B cell (primary cell): ENCODE measurements at regions not wholly inside any gene's neighbourhood (a gene's known extent, or its start where the extent isn't known, plus 50 kb on each side); places are given as distances from the start of the nearest gene placed in this dataset.
"Not testable (repeated sequence)": the region's sequence is repeated elsewhere in the genome, so short reads cannot be mapped to it uniquely, and the experiment has no call there.

ENCODE experiments used
- ATAC-seq: fragments of 200-7000 bp; cut with Tn5 transposase; one replicate; pipeline ENCODE4 v1.10.0; 2021; ENCODE audit warnings: low read depth, mild to moderate bottlenecking, moderate number of reproducible peaks, moderate library complexity
- CTCF ChIA-PET: fragments of 350-600 bp; sonication (Branson Sonifier 250); formaldehyde crosslinking; loops from one replicate; lab custom pipeline; 2021; ENCODE audit warnings: antibody characterized with exemption, inconsistent platforms; lab: Charles Lee
- POLR2A ChIA-PET: fragments of 350-600 bp; sonication (Branson Sonifier 250); formaldehyde crosslinking; loops from one replicate; lab custom pipeline; 2021; ENCODE audit warnings: antibody characterized with exemption; lab: Charles Lee
- DNase-seq: peaks from one replicate; pipeline ENCODE4 v3.0.0; 2013
- H2AFZ ChIP-seq: 2 replicates; pipeline ENCODE4 v1.6.1; 2012; ENCODE audit warnings: mild to moderate bottlenecking, low read depth, low read length; ENCODE audit not compliant: insufficient read depth, poor library complexity, severe bottlenecking
- H3K27ac ChIP-seq, 2 donors: 1 replicate in 1 of 2; 2 replicates in 1 of 2; pipeline ENCODE4 v1.5.1; 2012 to 2013; ENCODE audit warnings: low read length in 2 of 2, mild to moderate bottlenecking in 2 of 2, moderate library complexity in 1 of 2
- H3K27me3 ChIP-seq, 4 experiments: fragments of 200-600 bp in 1 of 4; sonication (generic) in 1 of 4; replicated peaks in 1 of 4; 1 replicate in 2 of 4; 2 replicates in 2 of 4; pipeline versions ENCODE4 v1.6.1 to v1.7.0; 2013 to 2016; ENCODE audit warnings: low read length in 3 of 4, mild to moderate bottlenecking in 2 of 4, mixed read lengths in 1 of 4, moderate library complexity in 1 of 4; ENCODE audit not compliant: insufficient read depth in 4 of 4, control insufficient read depth in 3 of 4; ENCODE audit errors: control extremely low read depth in 1 of 4
- H3K36me3 ChIP-seq, 2 experiments: replicated peaks in 1 of 2; 1 replicate in 1 of 2; 2 replicates in 1 of 2; pipeline versions ENCODE4 v1.6.1 to v1.7.1; 2013; ENCODE audit warnings: low read length in 1 of 2; ENCODE audit not compliant: insufficient read depth in 2 of 2, control insufficient read depth in 1 of 2; ENCODE audit errors: control extremely low read depth in 1 of 2, extremely low read depth in 1 of 2
- H3K4me1 ChIP-seq, 2 donors: fragments of 200-600 bp in 1 of 2; sonication (generic) in 1 of 2; 1 replicate in 1 of 2; 2 replicates in 1 of 2; pipeline versions ENCODE4 v1.5.1 to v1.6.1; 2013 to 2017; ENCODE audit warnings: low read length in 2 of 2; ENCODE audit not compliant: control insufficient read depth in 2 of 2, insufficient read depth in 2 of 2
- H3K4me2 ChIP-seq: replicated peaks from 2 replicates; pipeline ENCODE3; 2012; ENCODE audit warnings: mild to moderate bottlenecking, low read depth, low read length; ENCODE audit not compliant: poor library complexity, severe bottlenecking
- H3K4me3 ChIP-seq, 5 experiments: fragments of 200-600 bp in 1 of 5; sonication (generic) in 1 of 5; 1 replicate in 3 of 5; 2 replicates in 2 of 5; pipeline versions ENCODE4 v1.5.1 to v1.7.0; 2011 to 2016; ENCODE audit warnings: low read length in 4 of 5, mild to moderate bottlenecking in 4 of 5, low read depth in 2 of 5, control low read depth in 1 of 5, moderate library complexity in 1 of 5; ENCODE audit not compliant: insufficient read depth in 1 of 5; ENCODE audit errors: control extremely low read depth in 1 of 5, extremely low read depth in 1 of 5
- H3K79me2 ChIP-seq: fragments of 200-600 bp; sonication (generic); one replicate; pipeline ENCODE4 v1.6.0; 2016; ENCODE audit warnings: low read length; ENCODE audit not compliant: control insufficient read depth, insufficient read depth
- H3K9ac ChIP-seq: fragments of 200-600 bp; sonication (generic); 2 replicates; pipeline ENCODE4 v1.6.1; 2017; ENCODE audit warnings: mild to moderate bottlenecking, low read length, moderate library complexity
- H3K9me3 ChIP-seq, 3 donors: one replicate each; pipeline versions ENCODE4 v1.6.1 to v1.7.1; 2013; ENCODE audit warnings: low read length in 2 of 3; ENCODE audit not compliant: control insufficient read depth in 2 of 3, insufficient read depth in 1 of 3; ENCODE audit errors: control extremely low read depth in 1 of 3
- H4K20me1 ChIP-seq: 2 replicates; pipeline ENCODE4 v1.6.0; 2012; ENCODE audit warnings: mild to moderate bottlenecking, low read length; ENCODE audit not compliant: insufficient read depth, control insufficient read depth, poor library complexity, severe bottlenecking
- H3K27ac Mint-ChIP-seq: one replicate; pipeline ENCODE4 v1.8.0; 2021; ENCODE audit warnings: mixed read lengths
- H3K27me3 Mint-ChIP-seq: one replicate; pipeline ENCODE4 v1.8.0; 2021; ENCODE audit warnings: mixed read lengths
- H3K4me1 Mint-ChIP-seq: one replicate; pipeline ENCODE4 v1.8.0; 2021; ENCODE audit warnings: mixed read lengths
- H3K4me3 Mint-ChIP-seq: one replicate; pipeline ENCODE4 v1.8.0; 2021; ENCODE audit warnings: mixed read lengths
- H3K9me3 Mint-ChIP-seq: one replicate; pipeline ENCODE4 v1.8.0; 2022; ENCODE audit warnings: mixed read lengths; ENCODE audit not compliant: insufficient read depth
- CTCF ChIP-seq: fragments of 200-600 bp; IDR thresholded peaks from one replicate; pipeline ENCODE4 v1.8.0; 2022; ENCODE audit warnings: antibody characterized with exemption, mild to moderate bottlenecking
- EZH2 ChIP-seq: IDR thresholded peaks from 2 replicates; pipeline ENCODE4 v1.6.1; 2012; ENCODE audit warnings: borderline replicate concordance, low read depth, mild to moderate bottlenecking, moderate library complexity, low read length; ENCODE audit not compliant: insufficient read depth, poor library complexity, severe bottlenecking
- WGBS: methylation state at CpG from one replicate; pipeline ENCODE4 v1.1.5; 2013; ENCODE audit warnings: missing lambda C conversion rate; ENCODE audit not compliant: insufficient coverage; 5-methylcytosine and 5-hydroxymethylcytosine counted together
- intact Hi-C: fragments of 100-400 bp; cut with micrococcal nuclease; formaldehyde crosslinking; loops from one replicate; pipeline ENCODE4 v1.10.0; 2022

DNA sequence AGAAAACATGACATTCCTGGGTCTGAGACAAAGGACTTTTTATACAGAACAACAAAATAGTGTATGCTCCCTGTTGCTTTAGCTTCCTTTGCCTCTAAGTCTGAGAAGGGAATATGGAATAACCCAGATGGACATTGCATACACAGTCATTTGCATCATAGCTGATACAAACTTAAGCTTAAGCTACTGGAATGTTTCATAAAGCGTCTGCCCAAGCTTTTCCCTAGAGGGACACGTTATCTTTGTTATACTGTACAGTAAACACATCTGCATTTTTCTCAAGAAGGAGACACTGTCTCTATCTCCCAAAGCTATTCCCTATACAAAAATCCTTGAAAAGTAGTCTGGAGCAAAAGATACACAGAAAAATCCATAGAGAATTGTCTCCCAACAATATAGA is 775.0 kb downstream of the DIPK2A start:
- no peaks in the 10 kb centered on the region for H3K4me1 Mint-ChIP-seq
- Histone ChIP-seq H3K4me2 (no peak overlapping the region), H3K9me3 (no peaks in the 10 kb centered on the region), H3K79me2 (no peaks in the 10 kb centered on the region), H3K36me3 (no peaks in the 10 kb centered on the region), H4K20me1 (no peaks in the 10 kb centered on the region), H3K4me3 (no peak overlapping the region), H3K27ac (no peak overlapping the region), H3K27me3 (no peaks in the 10 kb centered on the region), H3K4me1 (no peaks in the 10 kb centered on the region), H3K9ac (no peak overlapping the region), H2AFZ (no peak overlapping the region)
- POLR2A ChIA-PET, result no interaction called here
- no peaks in the 10 kb centered on the region for H3K9me3 Mint-ChIP-seq
- H3K27ac Mint-ChIP-seq, result no peak overlapping the region
- intact Hi-C loops, result no loop called here
- DNase-seq, result no peak
- WGBS, result no CpG with 5 or more reads among the region's 2 CpGs
- no peak for ATAC-seq
- no peak overlapping the region for H3K4me3 Mint-ChIP-seq
- TF ChIP-seq EZH2 (no peak), CTCF (no peak)
- no peaks in the 10 kb centered on the region for H3K27me3 Mint-ChIP-seq
- CTCF ChIA-PET, result interaction anchor here (0.6 kb wide), 1 partner anchor 1607 kb away, joined by 3 read pairs; no protein-coding TSS in a partner anchor

- H3K27me3 Mint-ChIP-seq, H3K4me3 ChIP-seq, H3K9me3 ChIP-seq, H2AFZ ChIP-seq, H3K4me2 ChIP-seq, CTCF ChIA-PET, H3K4me1 Mint-ChIP-seq, H3K4me3 Mint-ChIP-seq, H3K79me2 ChIP-seq, intact Hi-C loops, DNase-seq, H3K36me3 ChIP-seq, H3K9me3 Mint-ChIP-seq, H3K27ac ChIP-seq, H3K27me3 ChIP-seq, POLR2A ChIA-PET, H3K4me1 ChIP-seq, H4K20me1 ChIP-seq, ATAC-seq, H3K27ac Mint-ChIP-seq, H3K9ac ChIP-seq: not testable (repeated sequence)
- 95% methylated on average over 33 of the region's 38 CpGs for WGBS
These were observed 778.1 kb downstream of the DIPK2A start for GRCh38 chr3:144749536-144750253.
